Activated CD4-positive, alpha-beta memory T cell treated with anti-CD3 and anti-CD28 coated beads, Interleukin-2, amount 10 ng/mL, durations not matched to agents 7 days and 5 days (primary cell): ENCODE measurements at regions not wholly inside any gene's neighbourhood (a gene's known extent, or its start where the extent isn't known, plus 50 kb on each side); places are given as distances from the start of the nearest gene placed in this dataset.

Experiments
- CTCF ChIA-PET: fragments of 350-600 bp; sonication (Branson Sonifier 250); formaldehyde crosslinking; loops from one replicate; lab custom pipeline; 2021; ENCODE audit warnings: antibody characterized with exemption, inconsistent platforms; lab: Charles Lee
- POLR2A ChIA-PET: fragments of 350-600 bp; sonication (Branson Sonifier 250); formaldehyde crosslinking; loops from one replicate; lab custom pipeline; 2021; ENCODE audit warnings: antibody characterized with exemption; lab: Charles Lee
- DNase-seq: peaks from one replicate; pipeline ENCODE4 v3.0.0-alpha.2; 2020
- H3K27ac Mint-ChIP-seq: one replicate; pipeline ENCODE4 v1.8.0; 2021; ENCODE audit warnings: mild to moderate bottlenecking, mixed read lengths
- H3K27me3 Mint-ChIP-seq: one replicate; pipeline ENCODE4 v1.8.0; 2021; ENCODE audit warnings: mixed read lengths
- H3K36me3 Mint-ChIP-seq: one replicate; pipeline ENCODE4 v1.8.0; 2021; ENCODE audit warnings: low read depth, mixed read lengths
- H3K4me1 Mint-ChIP-seq: one replicate; pipeline ENCODE4 v1.8.0; 2021; ENCODE audit warnings: mixed read lengths
- H3K4me3 Mint-ChIP-seq: one replicate; pipeline ENCODE4 v1.8.0; 2021; ENCODE audit warnings: mild to moderate bottlenecking, mixed read lengths
- H3K9me3 Mint-ChIP-seq: one replicate; pipeline ENCODE4 v1.8.0; 2021; ENCODE audit warnings: mixed read lengths

GRCh38 chr7:79968894-79969293, 165.7 kb upstream of the GNAI1 start:
- H3K36me3 Mint-ChIP-seq: no peaks in the 10 kb centered on the region
- no peak overlapping the region for H3K27ac Mint-ChIP-seq
- H3K4me1 Mint-ChIP-seq: no peaks in the 10 kb centered on the region
- H3K4me3 Mint-ChIP-seq: no peak overlapping the region
- ChIA-PET CTCF (no interaction called here), POLR2A (no interaction called here)
- no peaks in the 10 kb centered on the region for H3K27me3 Mint-ChIP-seq
- DNase-seq: no peak
- no peaks in the 10 kb centered on the region for H3K9me3 Mint-ChIP-seq

- Mint-ChIP-seq H3K36me3 (no peaks in the 10 kb centered on the region), H3K27ac (no peak overlapping the region), H3K9me3 (no peaks in the 10 kb centered on the region), H3K4me1 (no peaks in the 10 kb centered on the region), H3K27me3 (no peaks in the 10 kb centered on the region), H3K4me3 (no peak overlapping the region)
- ChIA-PET CTCF (no interaction called here), POLR2A (no interaction called here)
- no peak for DNase-seq
Measured at GRCh38 chr7:79968077-79968648, 166.5 kb upstream of the GNAI1 start.

GRCh38 chr7:79965946-79966345, 168.7 kb upstream of the GNAI1 start:
- H3K4me1 Mint-ChIP-seq: no peaks in the 10 kb centered on the region
- ChIA-PET CTCF (no interaction called here), POLR2A (no interaction called here)
- no peak overlapping the region for H3K27ac Mint-ChIP-seq
- DNase-seq: no peak
- no peaks in the 10 kb centered on the region for H3K27me3 Mint-ChIP-seq
- H3K9me3 Mint-ChIP-seq: no peaks in the 10 kb centered on the region
- H3K36me3 Mint-ChIP-seq: no peaks in the 10 kb centered on the region
- H3K4me3 Mint-ChIP-seq: no peak overlapping the region

GRCh38 chr7:79964463-79964862, 170.2 kb upstream of the GNAI1 start:
- Mint-ChIP-seq H3K4me3 (no peak overlapping the region), H3K36me3 (no peaks in the 10 kb centered on the region), H3K27ac (no peak overlapping the region), H3K9me3 (no peaks in the 10 kb centered on the region), H3K27me3 (no peaks in the 10 kb centered on the region), H3K4me1 (no peaks in the 10 kb centered on the region)
- POLR2A ChIA-PET: interaction anchor here (0.7 kb wide), 1 partner anchor 9 kb away, joined by 3 read pairs; no protein-coding TSS in a partner anchor
- CTCF ChIA-PET: no interaction called here
- no peak for DNase-seq

GRCh38 chr7:79953130-79953529, 181.5 kb upstream of the GNAI1 start:
- no peaks in the 10 kb centered on the region for H3K27me3 Mint-ChIP-seq
- no peak overlapping the region for H3K4me3 Mint-ChIP-seq
- H3K36me3 Mint-ChIP-seq: no peaks in the 10 kb centered on the region
- no peak overlapping the region for H3K27ac Mint-ChIP-seq
- peaks cover 4% of the 10 kb centered on the region for H3K9me3 Mint-ChIP-seq
- H3K4me1 Mint-ChIP-seq: no peaks in the 10 kb centered on the region
- ChIA-PET POLR2A (no interaction called here), CTCF (no interaction called here)
- no peak for DNase-seq

- Mint-ChIP-seq H3K4me1 (no peaks in the 10 kb centered on the region), H3K4me3 (no peak overlapping the region), H3K36me3 (no peaks in the 10 kb centered on the region), H3K27me3 (no peaks in the 10 kb centered on the region), H3K27ac (no peak overlapping the region), H3K9me3 (peaks cover 5% of the 10 kb centered on the region)
- ChIA-PET POLR2A (no interaction called here), CTCF (no interaction called here)
- DNase-seq: no peak
Measured at GRCh38 chr7:79952399-79952798, 182.2 kb upstream of the GNAI1 start.

GRCh38 chr7:79951415-79951814, 183.2 kb upstream of the GNAI1 start:
- Mint-ChIP-seq H3K36me3 (no peaks in the 10 kb centered on the region), H3K4me3 (no peak overlapping the region), H3K9me3 (peaks cover 8% of the 10 kb centered on the region), H3K27me3 (no peaks in the 10 kb centered on the region), H3K4me1 (no peaks in the 10 kb centered on the region), H3K27ac (no peak overlapping the region)
- no peak for DNase-seq
- POLR2A ChIA-PET: no interaction called here
- CTCF ChIA-PET: no interaction called here

GRCh38 chr7:79949778-79950177, 184.9 kb upstream of the GNAI1 start:
- H3K27me3 Mint-ChIP-seq: no peaks in the 10 kb centered on the region
- no peak overlapping the region for H3K27ac Mint-ChIP-seq
- H3K9me3 Mint-ChIP-seq: peaks cover 8% of the 10 kb centered on the region
- no peak overlapping the region for H3K4me3 Mint-ChIP-seq
- H3K36me3 Mint-ChIP-seq: no peaks in the 10 kb centered on the region
- DNase-seq: no peak
- no peaks in the 10 kb centered on the region for H3K4me1 Mint-ChIP-seq
- POLR2A ChIA-PET: no interaction called here
- CTCF ChIA-PET: no interaction called here

GRCh38 chr7:79936281-79936983, 198.2 kb upstream of the GNAI1 start:
- peaks cover 3% of the 10 kb centered on the region for H3K9me3 Mint-ChIP-seq
- CTCF ChIA-PET: no interaction called here

GRCh38 chr7:79934727-79935126, 199.9 kb upstream of the GNAI1 start:
- H3K4me1 Mint-ChIP-seq: no peaks in the 10 kb centered on the region
- POLR2A ChIA-PET: no interaction called here

More at GRCh38 chr7:79936281-79936983, 198.2 kb upstream of the GNAI1 start:
- Mint-ChIP-seq H3K4me3 (no peak overlapping the region), H3K27me3 (no peaks in the 10 kb centered on the region), H3K4me1 (no peaks in the 10 kb centered on the region), H3K27ac (no peak overlapping the region), H3K36me3 (no peaks in the 10 kb centered on the region)
- POLR2A ChIA-PET: no interaction called here
- no peak for DNase-seq

GRCh38 chr7:79933144-79933543, 201.5 kb upstream of the GNAI1 start:
- Mint-ChIP-seq H3K4me1 (no peaks in the 10 kb centered on the region), H3K27ac (no peak overlapping the region), H3K4me3 (no peak overlapping the region), H3K9me3 (peaks cover 6% of the 10 kb centered on the region), H3K27me3 (no peaks in the 10 kb centered on the region), H3K36me3 (no peaks in the 10 kb centered on the region)
- CTCF ChIA-PET: no interaction called here
- POLR2A ChIA-PET: no interaction called here
- no peak for DNase-seq

More at GRCh38 chr7:79934727-79935126, 199.9 kb upstream of the GNAI1 start:
- Mint-ChIP-seq H3K27ac (no peak overlapping the region), H3K27me3 (no peaks in the 10 kb centered on the region), H3K9me3 (peaks cover 6% of the 10 kb centered on the region), H3K36me3 (no peaks in the 10 kb centered on the region), H3K4me3 (no peak overlapping the region)
- CTCF ChIA-PET: no interaction called here
- no peak for DNase-seq

- no peaks in the 10 kb centered on the region for H3K36me3 Mint-ChIP-seq
- ChIA-PET POLR2A (no interaction called here), CTCF (no interaction called here)
- H3K4me1 Mint-ChIP-seq: no peaks in the 10 kb centered on the region
- no peak for DNase-seq
- peaks cover 3% of the 10 kb centered on the region for H3K9me3 Mint-ChIP-seq
- no peak overlapping the region for H3K4me3 Mint-ChIP-seq
- H3K27me3 Mint-ChIP-seq: no peaks in the 10 kb centered on the region
- H3K27ac Mint-ChIP-seq: no peak overlapping the region
Measured at GRCh38 chr7:79930604-79931003, 204.0 kb upstream of the GNAI1 start.

- peaks cover 8% of the 10 kb centered on the region for H3K9me3 Mint-ChIP-seq
- H3K36me3 Mint-ChIP-seq: no peaks in the 10 kb centered on the region
- no peaks in the 10 kb centered on the region for H3K4me1 Mint-ChIP-seq
- H3K4me3 Mint-ChIP-seq: no peak overlapping the region
- no peak for DNase-seq
- CTCF ChIA-PET: no interaction called here
- no peaks in the 10 kb centered on the region for H3K27me3 Mint-ChIP-seq
- POLR2A ChIA-PET: no interaction called here
- H3K27ac Mint-ChIP-seq: no peak overlapping the region
Measured at GRCh38 chr7:79927116-79927515, 207.5 kb upstream of the GNAI1 start.

GRCh38 chr7:79923953-79924352, 210.7 kb upstream of the GNAI1 start:
- Mint-ChIP-seq H3K4me1 (no peaks in the 10 kb centered on the region), H3K4me3 (no peak overlapping the region)
- POLR2A ChIA-PET: no interaction called here

More at GRCh38 chr7:79923953-79924352, 210.7 kb upstream of the GNAI1 start:
- CTCF ChIA-PET: no interaction called here
- no peak for DNase-seq
- Mint-ChIP-seq H3K9me3 (peaks cover 5% of the 10 kb centered on the region), H3K27ac (no peak overlapping the region), H3K27me3 (no peaks in the 10 kb centered on the region), H3K36me3 (no peaks in the 10 kb centered on the region)
